NCI-H187 (cell line): ENCODE measurements at regions not wholly inside any gene's neighbourhood (a gene's known extent, or its start where the extent isn't known, plus 50 kb on each side); places are given as distances from the start of the nearest gene placed in this dataset.
"Not testable (repeated sequence)": the region's sequence is repeated elsewhere in the genome, so short reads cannot be mapped to it uniquely, and the experiment has no call there.

Experiments used
- DNase-seq, 2 experiments: peaks; one replicate each; lab custom pipeline; 2025; lab: John Stamatoyannopoulos, UW

DNA sequence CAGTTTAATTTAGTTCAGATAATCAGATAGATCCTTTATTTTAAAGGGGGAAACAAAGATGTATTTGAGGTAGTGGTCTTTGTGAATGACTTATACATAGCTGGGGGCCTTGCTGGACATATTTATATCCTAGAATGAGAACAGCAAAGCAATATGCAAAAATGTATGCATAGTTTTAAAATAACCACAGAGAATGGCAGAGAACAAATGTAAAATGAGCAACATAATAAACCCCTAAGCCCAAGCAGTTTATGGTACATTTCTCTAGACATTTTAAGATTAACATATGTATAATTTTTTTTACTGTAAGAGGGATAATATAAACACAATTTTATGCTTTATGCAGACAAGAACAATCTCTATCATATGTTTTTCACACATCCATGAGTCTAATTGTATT lies 434.2 kb upstream of the SMIM31 start:
- no peak for DNase-seq

- DNase-seq: no peak
Measured at GRCh38 chr4:164320847-164321246, 433.1 kb upstream of the SMIM31 start.

- DNase-seq: no peak
Measured at GRCh38 chr4:164326056-164326455, 427.9 kb upstream of the SMIM31 start.

DNA sequence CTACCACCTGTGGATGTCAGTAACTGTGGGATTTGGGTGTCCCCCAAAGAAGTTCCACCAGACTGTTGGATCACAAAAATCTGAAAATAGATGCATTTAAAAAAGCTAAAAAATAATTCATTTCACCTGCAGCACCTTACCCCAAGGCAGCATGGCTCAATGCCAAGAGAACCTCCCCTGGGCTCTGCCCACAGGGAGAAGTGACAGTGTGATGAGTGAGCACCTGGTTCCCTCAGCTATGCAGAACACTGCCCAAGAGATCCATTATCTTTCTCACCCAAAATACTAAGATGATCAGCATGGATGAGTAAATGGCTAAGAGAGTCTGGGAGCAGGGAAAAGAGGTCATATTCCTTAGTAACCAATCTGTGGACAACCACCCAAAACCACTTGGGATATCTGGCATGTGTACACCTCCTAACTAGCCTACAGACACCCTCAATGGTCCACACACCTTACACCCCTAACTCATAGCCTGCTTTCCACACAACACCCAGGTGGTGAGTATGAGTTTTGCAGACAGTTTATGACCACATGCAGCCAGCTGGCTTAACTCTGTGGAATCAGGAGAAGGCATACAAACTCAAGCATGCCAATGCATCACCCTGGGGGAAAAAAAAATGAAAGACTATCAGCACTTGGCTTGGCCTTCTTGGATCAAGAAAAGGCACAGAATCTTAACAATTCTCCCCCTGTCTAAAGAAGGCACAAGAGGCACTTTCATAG lies 416.5 kb upstream of the SMIM31 start:
- DNase-seq: no peak

- no peak for DNase-seq
Measured at GRCh38 chr4:164343472-164343976, 410.4 kb upstream of the SMIM31 start.

DNA sequence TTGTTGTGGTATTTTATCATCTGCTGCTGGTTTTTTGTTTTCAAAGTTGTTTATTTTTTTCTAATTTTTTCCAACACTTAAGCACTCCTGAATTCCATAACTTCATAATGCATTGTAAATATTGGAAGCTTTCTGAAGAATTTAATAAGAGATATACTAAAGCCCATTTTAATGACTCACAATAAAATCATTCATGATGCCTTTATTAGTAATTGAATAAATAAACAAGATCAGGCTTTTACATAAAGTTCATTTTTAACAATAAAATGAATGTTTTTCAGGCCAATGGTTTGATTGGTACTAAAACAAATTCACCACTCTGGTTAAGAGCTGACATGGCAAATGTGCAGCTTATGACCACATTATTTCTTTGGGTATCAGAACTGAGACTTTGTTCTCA lies 408.2 kb upstream of the SMIM31 start:
- DNase-seq: no peak

DNA sequence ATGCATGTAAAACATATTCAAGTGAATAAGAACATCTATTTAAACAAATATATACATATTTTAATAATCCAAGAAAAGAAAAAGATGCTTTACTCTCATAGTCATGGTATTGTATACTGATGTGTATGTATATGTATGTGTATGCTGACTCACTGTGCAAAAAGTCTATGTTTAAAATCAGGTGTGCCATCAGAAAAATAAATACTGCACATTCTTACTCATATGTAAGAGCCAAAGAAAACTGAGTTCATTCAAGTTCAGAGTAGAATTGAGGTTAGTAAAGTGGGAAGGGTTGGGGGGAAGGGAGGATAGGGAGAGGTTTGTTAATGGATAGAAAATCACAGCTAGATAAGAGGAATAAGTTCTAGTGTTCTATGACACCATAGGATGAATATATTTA lies 403.9 kb upstream of the SMIM31 start:
- no peak for DNase-seq

DNA sequence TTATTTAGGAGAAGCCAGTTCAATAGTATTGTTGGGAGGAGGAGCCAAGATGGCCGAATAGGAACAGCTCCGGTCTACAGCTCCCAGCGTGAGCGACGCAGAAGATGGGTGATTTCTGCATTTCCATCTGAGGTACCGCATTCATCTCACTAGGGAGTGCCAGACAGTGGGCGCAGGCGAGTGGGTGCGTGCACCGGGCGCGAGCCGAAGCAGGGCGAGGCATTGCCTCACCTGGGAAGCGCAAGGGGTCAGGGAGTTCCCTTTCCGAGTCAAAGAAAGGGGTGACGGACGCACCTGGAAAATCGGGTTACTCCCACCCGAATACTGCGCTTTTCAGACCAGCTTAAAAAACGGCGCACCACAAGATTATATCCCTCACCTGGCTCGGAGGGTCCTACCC lies 403.2 kb upstream of the SMIM31 start:
- not testable (repeated sequence) for DNase-seq

GRCh38 chr4:164357957-164358356 lies 396.0 kb upstream of the SMIM31 start:
- no peak for DNase-seq

- DNase-seq: no peak
Measured at GRCh38 chr4:164358400-164358799, 395.5 kb upstream of the SMIM31 start.

DNA sequence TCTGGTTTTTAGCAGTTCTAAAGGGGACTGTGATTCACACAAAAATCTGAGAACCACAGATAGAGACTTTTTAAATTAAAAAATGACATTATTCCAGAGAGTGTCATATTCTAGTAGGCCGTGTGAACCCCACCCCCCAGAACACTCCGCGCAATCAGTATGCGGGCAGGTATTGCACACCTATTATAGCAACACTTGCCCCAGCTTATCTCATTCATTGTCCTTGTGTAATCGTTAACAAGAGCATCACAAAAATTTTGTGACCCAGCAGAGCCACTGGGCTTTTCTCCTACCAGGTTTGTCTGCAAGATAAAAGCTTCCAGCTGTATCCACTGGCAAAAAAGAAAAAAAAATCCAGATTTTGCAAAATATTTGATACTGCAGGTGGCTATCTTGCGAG lies 394.1 kb upstream of the SMIM31 start:
- no peak for DNase-seq

DNA sequence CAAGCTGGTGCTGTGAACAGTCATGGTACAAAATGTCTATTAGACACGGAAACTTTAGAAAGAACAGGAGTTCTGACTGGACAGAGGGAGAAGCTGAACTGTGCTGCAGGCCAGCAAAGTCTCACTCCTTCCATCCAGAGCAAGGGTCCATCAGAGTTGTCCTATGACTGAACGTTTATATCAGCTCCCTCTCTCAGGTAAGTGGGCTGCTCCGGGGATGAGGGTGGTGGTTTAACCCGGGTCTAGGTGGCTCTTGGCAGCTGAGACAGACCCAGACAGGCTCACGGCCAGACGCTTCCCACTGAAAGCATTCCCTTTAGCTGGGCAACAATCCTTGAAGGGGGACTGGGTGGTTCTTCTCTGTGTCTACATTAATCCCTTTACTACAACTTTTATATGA lies 385.0 kb upstream of the SMIM31 start:
- DNase-seq: no peak

- DNase-seq: no peak
Measured at GRCh38 chr4:164373021-164373420, 380.9 kb upstream of the SMIM31 start.

DNA sequence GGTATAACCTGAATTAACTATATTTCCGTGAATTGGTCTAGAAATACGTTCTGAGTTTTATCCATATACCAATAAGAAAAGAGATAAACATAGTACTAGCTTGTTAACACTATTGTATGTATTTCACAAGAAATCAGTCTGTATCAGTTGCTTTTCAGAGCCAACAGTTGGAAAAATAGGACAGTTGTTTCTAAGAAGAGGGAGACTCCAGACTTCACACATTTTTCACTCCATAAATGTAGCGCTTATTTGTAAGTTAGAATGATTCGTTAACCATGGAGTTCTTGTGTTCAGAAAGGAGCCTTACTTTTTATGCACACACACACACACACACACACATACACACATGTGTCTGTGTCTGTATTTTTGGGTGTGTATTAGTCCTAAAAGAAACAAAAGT lies 376.7 kb upstream of the SMIM31 start:
- DNase-seq: no peak

DNA sequence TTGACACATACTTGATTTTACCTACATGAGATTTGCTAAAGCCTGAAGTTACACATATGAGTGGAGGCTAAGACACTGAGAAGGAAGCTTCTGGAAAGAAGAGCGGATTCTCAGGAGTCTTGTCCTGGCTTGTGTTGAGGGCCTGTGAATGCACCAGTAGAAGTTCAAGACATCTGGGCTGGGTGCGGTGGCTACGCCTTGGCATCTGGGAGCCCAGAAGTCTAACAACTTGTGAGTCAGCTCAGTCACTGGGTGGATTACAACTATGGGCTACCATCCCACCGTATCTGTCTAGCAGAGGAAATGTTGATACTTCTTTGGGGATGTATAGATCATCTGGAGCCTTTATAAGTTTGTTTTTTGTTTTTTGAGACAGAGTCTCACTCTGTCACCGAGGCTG lies 375.6 kb upstream of the SMIM31 start:
- no peak for DNase-seq

- no peak for DNase-seq
Measured at GRCh38 chr4:164379694-164380093, 374.2 kb upstream of the SMIM31 start.

DNA sequence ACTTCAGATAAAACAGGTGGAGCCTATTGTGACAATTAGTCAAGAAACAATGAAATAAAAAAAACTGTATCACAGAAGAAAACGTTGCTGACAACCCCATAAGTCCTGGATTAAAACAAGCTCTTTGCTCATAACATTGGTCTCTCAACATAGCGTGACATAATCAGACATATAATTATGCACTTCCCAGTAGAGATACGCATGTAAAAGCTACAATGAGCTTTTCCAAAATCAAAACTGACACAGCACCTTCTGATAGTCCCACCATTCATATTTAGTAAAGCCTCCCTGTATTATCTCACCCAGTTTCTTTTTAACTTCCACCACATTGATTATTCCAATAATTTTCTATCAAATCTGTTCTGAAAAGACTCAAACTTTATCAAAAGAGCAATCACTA lies 372.1 kb upstream of the SMIM31 start:
- DNase-seq: no peak

DNA sequence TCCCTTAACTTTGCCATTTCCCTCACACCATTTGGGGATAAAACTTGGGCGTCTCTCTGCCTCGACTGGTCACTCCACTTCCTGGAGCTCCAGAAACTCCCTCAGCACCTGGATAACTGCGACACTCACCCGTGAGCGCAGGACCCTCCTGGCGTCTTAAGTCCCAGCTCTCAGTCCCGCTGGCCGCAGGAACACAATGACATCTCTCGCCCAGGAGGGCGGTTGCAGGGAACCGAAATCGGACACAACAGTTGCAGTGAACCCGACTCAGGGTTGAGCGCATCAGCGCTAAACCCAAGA lies 370.9 kb upstream of the SMIM31 start:
- no peak for DNase-seq

GRCh38 chr4:164383358-164384220 lies 370.3 kb upstream of the SMIM31 start:
- no peak for DNase-seq

DNA sequence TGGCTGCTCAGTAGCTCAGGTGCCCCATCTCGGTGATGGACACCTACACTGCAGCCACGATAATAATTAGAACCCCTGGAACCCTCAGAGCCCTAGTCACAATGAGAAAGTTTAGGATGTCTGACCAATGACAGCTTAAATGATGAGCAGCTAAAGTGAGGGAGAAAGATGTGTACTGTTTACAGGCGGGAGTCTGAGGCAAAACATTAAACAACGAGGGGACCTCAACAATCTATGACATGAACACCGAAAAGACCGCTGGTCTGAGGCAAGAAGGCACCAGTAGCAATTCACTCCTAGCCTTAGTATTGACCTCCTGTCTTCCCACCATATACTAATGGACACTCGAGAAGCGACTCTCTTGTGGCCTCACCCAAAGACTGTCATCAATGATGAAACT lies 369.5 kb upstream of the SMIM31 start:
- DNase-seq: no peak

DNA sequence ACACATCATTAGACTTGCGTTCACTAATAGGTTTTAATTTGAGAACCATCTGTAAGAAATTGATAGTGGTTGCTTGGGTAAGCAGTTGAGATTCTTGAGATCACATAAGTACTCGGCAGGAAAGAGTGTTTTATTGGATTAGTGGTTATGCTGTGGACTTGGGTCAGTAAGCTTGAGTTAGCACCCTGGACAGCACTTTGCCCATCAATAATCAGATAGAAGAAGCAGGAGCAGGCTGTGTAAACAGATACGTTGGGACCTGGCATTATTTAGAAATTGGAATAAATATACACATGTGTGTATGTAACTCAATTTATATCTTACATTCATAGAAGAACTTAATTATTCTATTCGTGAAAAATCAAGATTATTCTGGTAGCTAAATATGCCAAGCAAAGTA lies 357.5 kb upstream of the SMIM31 start:
- DNase-seq: no peak

DNA sequence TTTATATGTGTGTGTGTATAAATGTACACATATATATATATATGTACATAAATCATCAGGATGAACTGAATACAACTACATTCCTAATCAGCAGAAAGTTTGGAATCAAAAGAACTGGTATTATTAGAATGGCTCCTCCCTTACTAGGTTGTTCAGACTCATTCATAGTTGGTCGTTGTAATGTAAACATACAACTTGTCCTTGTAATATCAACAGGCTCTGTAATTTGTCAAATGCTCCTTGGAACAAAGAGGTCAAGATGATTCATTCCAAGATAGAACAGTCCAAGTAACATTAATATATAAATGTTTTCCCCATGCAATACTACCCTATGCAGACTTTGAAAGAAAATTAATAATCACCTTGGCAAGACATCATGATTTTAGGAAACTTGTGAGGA lies 351.4 kb upstream of the SMIM31 start:
- DNase-seq: no peak

DNA sequence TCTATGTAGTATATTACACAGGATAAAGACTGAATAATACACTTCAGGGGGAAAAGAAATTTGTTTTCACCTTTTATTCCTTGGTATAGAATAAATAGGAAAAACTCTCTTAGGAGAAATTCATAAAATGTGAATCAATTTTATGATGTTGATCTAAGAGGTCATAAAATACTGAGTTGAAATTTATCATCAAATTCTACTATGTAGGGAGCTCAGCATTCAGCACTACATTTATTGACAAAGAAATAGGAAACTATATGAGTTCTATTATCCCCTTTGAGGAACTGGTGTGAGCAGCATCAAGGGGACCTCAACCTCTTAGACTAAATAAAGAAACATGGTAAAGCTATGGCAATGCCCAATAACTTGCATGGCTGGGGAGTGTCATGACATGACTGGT lies 348.2 kb upstream of the SMIM31 start:
- no peak for DNase-seq

DNA sequence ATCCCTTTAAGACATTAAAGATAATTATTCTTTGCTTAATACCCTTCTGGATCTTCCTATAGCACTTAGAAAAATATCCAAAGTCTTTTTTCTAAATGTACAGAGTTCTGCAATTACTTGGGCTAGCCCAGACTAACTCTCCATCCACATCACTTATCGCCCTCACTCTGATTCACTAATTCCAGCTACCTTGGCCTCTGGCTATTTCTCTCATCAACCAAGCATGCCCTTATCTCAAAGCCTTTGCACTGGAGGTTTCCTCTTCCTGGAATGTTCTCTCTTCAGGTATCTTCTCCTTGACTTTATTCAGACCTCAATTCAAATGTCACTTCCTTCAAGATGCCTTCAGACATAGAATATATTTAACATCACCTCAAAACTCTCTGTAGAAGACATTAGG lies 345.1 kb upstream of the SMIM31 start:
- no peak for DNase-seq
